IPS-18c (cell line): ENCODE measurements at regions not wholly inside any gene's neighbourhood (a gene's known extent, or its start where the extent isn't known, plus 50 kb on each side); places are given as distances from the start of the nearest gene placed in this dataset.
"Not testable (repeated sequence)": the region's sequence is repeated elsewhere in the genome, so short reads cannot be mapped to it uniquely, and the experiment has no call there.

Experiments
- H3K4me3 ChIP-seq: 2 replicates; pipeline ENCODE4 v1.7.0; 2013; ENCODE audit warnings: low read depth, mild to moderate bottlenecking, low read length, moderate library complexity; ENCODE audit not compliant: insufficient read depth
- H3K9me3 ChIP-seq: one replicate; pipeline ENCODE4 v1.6.1; 2013; ENCODE audit warnings: mild to moderate bottlenecking, low read length, moderate library complexity; ENCODE audit not compliant: control insufficient read depth, insufficient read depth

- not testable (repeated sequence) for H3K4me3 ChIP-seq
- H3K9me3 ChIP-seq = peaks cover 33% of the 10 kb centered on the region
Measured at GRCh38 chr14:105662592-105662991, 136.2 kb downstream of the TMEM121 start.

GRCh38 chr14:105663323-105663722 is 136.9 kb downstream of the TMEM121 start:
- not testable (repeated sequence) for H3K4me3 ChIP-seq
- peaks cover 32% of the 10 kb centered on the region for H3K9me3 ChIP-seq

GRCh38 chr14:105663818-105664596 is 137.6 kb downstream of the TMEM121 start:
- not testable (repeated sequence) for H3K4me3 ChIP-seq
- H3K9me3 ChIP-seq = peaks cover 31% of the 10 kb centered on the region

GRCh38 chr14:105664691-105665090 is 138.3 kb downstream of the TMEM121 start:
- H3K9me3 ChIP-seq = peaks cover 30% of the 10 kb centered on the region
- no peak overlapping the region for H3K4me3 ChIP-seq

GRCh38 chr14:105665247-105665950 is 139.0 kb downstream of the TMEM121 start:
- H3K4me3 ChIP-seq = peak overlapping the region; percentile 24; the same call in 1 of the 2 replicates
- peaks cover 24% of the 10 kb centered on the region for H3K9me3 ChIP-seq

- Histone ChIP-seq H3K9me3 (peaks cover 21% of the 10 kb centered on the region), H3K4me3 (peak overlapping the region; percentile 24; the same call in 1 of the 2 replicates)
Measured at GRCh38 chr14:105665951-105666277, 139.5 kb downstream of the TMEM121 start.

GRCh38 chr14:105666420-105666819 is 140.0 kb downstream of the TMEM121 start:
- Histone ChIP-seq H3K9me3 (peaks cover 19% of the 10 kb centered on the region), H3K4me3 (no peak overlapping the region)

- H3K4me3 ChIP-seq = not testable (repeated sequence)
- H3K9me3 ChIP-seq = peaks cover 19% of the 10 kb centered on the region
Measured at GRCh38 chr14:105666991-105667662, 140.7 kb downstream of the TMEM121 start.

GRCh38 chr14:105667663-105668020 is 141.3 kb downstream of the TMEM121 start:
- H3K9me3 ChIP-seq = peaks cover 19% of the 10 kb centered on the region
- H3K4me3 ChIP-seq = not testable (repeated sequence)

- not testable (repeated sequence) for H3K4me3 ChIP-seq
- H3K9me3 ChIP-seq = peaks cover 20% of the 10 kb centered on the region
Measured at GRCh38 chr14:105668021-105668420, 141.6 kb downstream of the TMEM121 start.

- peaks cover 21% of the 10 kb centered on the region for H3K9me3 ChIP-seq
- not testable (repeated sequence) for H3K4me3 ChIP-seq
Measured at GRCh38 chr14:105668471-105669230, 142.3 kb downstream of the TMEM121 start.

- peaks cover 21% of the 10 kb centered on the region for H3K9me3 ChIP-seq
- H3K4me3 ChIP-seq = not testable (repeated sequence)
Measured at GRCh38 chr14:105669231-105669610, 142.8 kb downstream of the TMEM121 start.

GRCh38 chr14:105669646-105670045 is 143.3 kb downstream of the TMEM121 start:
- H3K9me3 ChIP-seq = peaks cover 16% of the 10 kb centered on the region
- not testable (repeated sequence) for H3K4me3 ChIP-seq

- H3K9me3 ChIP-seq, H3K4me3 ChIP-seq: not testable (repeated sequence)
Measured at GRCh38 chr14:105672450-105673200, 146.2 kb downstream of the TMEM121 start.

GRCh38 chr14:105675433-105675832 is 149.1 kb downstream of the TMEM121 start:
- H3K4me3 ChIP-seq, H3K9me3 ChIP-seq: not testable (repeated sequence)

- H3K4me3 ChIP-seq, H3K9me3 ChIP-seq: not testable (repeated sequence)
Measured at GRCh38 chr14:105675905-105676670, 149.7 kb downstream of the TMEM121 start.
